BJ (cell line): ENCODE measurements at regions not wholly inside any gene's neighbourhood (a gene's known extent, or its start where the extent isn't known, plus 50 kb on each side); places are given as distances from the start of the nearest gene placed in this dataset.

Experiments
- CTCF ChIA-PET: fragments of 350-600 bp; formaldehyde crosslinking; extraction: SDS; loops from one replicate; lab custom pipeline; 2021; ENCODE audit warnings: antibody characterized with exemption, inconsistent platforms; lab: Yijun Ruan, JAX
- POLR2A ChIA-PET: fragments of 300-600 bp; sonication (Branson Sonifier 250); formaldehyde crosslinking; extraction: SDS; loops from one replicate; lab custom pipeline; 2021; ENCODE audit warnings: antibody characterized with exemption; lab: Charles Lee
- DNase-seq: peaks from one replicate; pipeline ENCODE4 v3.0.0-alpha.2; 2011; ENCODE audit warnings: low read depth
- H3K27me3 ChIP-seq: 2 replicates; pipeline ENCODE4 v1.6.0; 2011; ENCODE audit warnings: low read length; ENCODE audit not compliant: control insufficient read depth, insufficient read depth
- H3K36me3 ChIP-seq: 2 replicates; pipeline ENCODE4 v1.5.1; 2011; ENCODE audit warnings: low read length; ENCODE audit not compliant: control insufficient read depth, insufficient read depth
- H3K4me3 ChIP-seq: 2 replicates; pipeline ENCODE4 v1.5.1; 2011; ENCODE audit warnings: low read depth, mild to moderate bottlenecking, control low read depth, low read length
- TF ChIP-seq, protein P1 (sequence below): IDR thresholded peaks from 2 replicates; pipeline ENCODE4 v1.5.1; 2011; ENCODE audit warnings: low read depth, mild to moderate bottlenecking, control low read depth, inconsistent platforms, low read length, moderate library complexity; ENCODE audit not compliant: insufficient read depth

DNA sequence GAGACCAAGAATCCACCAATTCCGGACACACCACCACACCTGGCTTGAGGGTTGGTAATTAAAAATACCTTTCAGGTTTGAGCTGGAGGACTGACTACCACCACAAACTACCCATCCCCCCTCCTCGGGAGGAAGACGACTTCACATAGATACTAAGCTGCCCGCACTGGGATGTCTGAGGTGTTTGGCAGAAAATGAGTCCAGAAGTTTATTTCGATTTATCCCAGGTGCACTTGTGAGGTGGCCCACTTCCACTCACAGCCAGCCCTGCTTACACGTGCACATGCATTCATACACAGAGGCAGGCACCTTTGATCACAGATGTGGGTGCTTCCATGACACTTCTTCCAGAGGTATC, 187.1 kb downstream of the ID4 start:
- TF ChIP-seq, protein P1, sequence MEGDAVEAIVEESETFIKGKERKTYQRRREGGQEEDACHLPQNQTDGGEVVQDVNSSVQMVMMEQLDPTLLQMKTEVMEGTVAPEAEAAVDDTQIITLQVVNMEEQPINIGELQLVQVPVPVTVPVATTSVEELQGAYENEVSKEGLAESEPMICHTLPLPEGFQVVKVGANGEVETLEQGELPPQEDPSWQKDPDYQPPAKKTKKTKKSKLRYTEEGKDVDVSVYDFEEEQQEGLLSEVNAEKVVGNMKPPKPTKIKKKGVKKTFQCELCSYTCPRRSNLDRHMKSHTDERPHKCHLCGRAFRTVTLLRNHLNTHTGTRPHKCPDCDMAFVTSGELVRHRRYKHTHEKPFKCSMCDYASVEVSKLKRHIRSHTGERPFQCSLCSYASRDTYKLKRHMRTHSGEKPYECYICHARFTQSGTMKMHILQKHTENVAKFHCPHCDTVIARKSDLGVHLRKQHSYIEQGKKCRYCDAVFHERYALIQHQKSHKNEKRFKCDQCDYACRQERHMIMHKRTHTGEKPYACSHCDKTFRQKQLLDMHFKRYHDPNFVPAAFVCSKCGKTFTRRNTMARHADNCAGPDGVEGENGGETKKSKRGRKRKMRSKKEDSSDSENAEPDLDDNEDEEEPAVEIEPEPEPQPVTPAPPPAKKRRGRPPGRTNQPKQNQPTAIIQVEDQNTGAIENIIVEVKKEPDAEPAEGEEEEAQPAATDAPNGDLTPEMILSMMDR = no peak
- ChIA-PET POLR2A (no interaction called here), CTCF (no interaction called here)
- Histone ChIP-seq H3K36me3 (no peaks in the 10 kb centered on the region), H3K27me3 (no peaks in the 10 kb centered on the region), H3K4me3 (no peak overlapping the region)
- no peak for DNase-seq

DNA sequence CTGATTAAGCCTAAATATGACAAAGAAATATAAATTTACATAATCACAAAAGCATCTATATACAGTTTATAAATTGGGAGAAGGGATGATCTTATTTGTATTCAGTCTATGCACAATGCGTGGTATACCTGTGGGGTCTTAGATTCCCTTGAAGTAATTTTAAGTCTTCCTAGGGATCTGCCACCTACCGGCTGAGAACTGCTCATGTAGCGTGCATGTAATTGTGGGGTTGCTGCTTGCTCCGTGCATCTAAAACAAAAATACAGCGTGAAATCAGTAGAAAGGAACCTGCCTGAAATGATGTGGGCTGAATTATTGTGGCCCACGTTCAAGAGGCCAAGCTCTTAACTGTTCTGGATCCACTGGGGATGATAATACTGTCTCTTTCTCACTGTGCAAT, 187.3 kb downstream of the MBOAT1 start:
- Histone ChIP-seq H3K36me3 (no peaks in the 10 kb centered on the region), H3K4me3 (no peak overlapping the region), H3K27me3 (no peaks in the 10 kb centered on the region)
- TF ChIP-seq, protein P1 = no peak
- POLR2A ChIA-PET = no interaction called here
- DNase-seq = no peak
- CTCF ChIA-PET = no interaction called here

DNA sequence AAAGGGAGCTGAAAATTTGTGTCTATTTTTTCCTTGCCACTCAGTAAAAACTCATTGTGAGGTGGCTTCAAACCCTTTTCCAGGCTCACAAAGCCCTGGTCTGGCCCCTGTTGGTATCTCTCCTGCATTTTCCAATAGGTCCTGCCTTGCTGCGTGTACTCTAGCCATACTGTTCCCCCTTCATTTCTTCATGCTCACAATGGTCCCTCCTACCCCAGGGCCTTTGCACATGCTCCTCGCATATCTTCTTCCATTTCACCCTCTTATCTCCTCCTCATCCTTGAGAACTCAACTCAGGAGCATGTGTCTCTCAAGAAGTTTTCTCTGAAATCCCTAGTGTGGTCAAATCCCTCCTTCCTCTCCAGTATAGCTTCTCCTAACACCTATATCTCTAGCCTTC, 186.6 kb downstream of the MBOAT1 start:
- no peak for DNase-seq
- ChIA-PET CTCF (no interaction called here), POLR2A (no interaction called here)
- no peak overlapping the region for H3K4me3 ChIP-seq
- no peaks in the 10 kb centered on the region for H3K36me3 ChIP-seq
- H3K27me3 ChIP-seq = no peaks in the 10 kb centered on the region
- TF ChIP-seq, protein P1 = no peak

DNA sequence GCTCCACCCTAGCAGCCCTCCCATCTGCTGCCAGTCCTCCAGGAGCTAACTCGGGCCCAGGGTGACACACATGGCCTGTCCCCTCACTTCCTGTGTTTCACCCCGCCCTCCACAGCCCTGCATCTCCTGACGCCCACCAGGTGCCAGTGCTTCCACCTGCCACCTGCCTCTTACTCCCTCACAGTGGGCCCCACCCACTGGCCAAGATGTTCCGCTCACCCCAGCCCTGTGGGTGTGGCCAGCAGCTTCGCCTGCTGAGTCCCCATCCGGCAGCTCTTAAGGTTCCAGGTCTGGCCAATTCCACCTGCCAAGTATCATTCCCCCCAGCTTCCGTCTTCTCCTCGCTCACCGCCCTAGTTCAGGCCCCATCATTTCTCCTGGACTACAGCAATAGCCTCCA, 184.1 kb downstream of the MBOAT1 start:
- DNase-seq = no peak
- Histone ChIP-seq H3K36me3 (no peaks in the 10 kb centered on the region), H3K4me3 (no peak overlapping the region), H3K27me3 (no peaks in the 10 kb centered on the region)
- POLR2A ChIA-PET = no interaction called here
- TF ChIP-seq, protein P1 = no peak
- CTCF ChIA-PET = interaction anchor here (0.6 kb wide), 1 partner anchor 18 kb away, joined by 4 read pairs; no protein-coding TSS in a partner anchor

DNA sequence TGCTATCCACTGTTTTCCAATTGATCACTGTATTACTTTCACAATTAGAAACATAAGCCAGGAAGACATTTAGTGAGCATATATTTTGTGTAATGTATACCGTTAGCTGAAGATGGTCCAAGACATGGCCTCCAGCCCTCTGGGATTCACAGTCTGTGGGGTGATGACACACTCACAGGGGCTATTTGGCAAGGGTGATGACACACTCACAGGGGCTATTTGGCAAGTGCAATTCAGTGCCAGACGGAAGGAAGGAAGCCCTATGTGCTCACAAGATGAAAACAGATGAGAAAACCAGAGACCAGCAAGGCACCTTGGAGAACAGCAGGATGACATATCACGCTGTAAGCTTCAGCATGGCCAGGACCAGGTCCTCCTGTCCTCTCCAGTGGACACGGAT, 183.7 kb downstream of the MBOAT1 start:
- Histone ChIP-seq H3K27me3 (no peaks in the 10 kb centered on the region), H3K4me3 (no peak overlapping the region), H3K36me3 (no peaks in the 10 kb centered on the region)
- TF ChIP-seq, protein P1 = no peak
- DNase-seq = no peak
- CTCF ChIA-PET = interaction anchor here (0.6 kb wide), 1 partner anchor 19 kb away, joined by 4 read pairs; no protein-coding TSS in a partner anchor
- POLR2A ChIA-PET = no interaction called here
